Suppressor macrophage treated with lipopolysaccharide for 1 hour (primary cell): ENCODE measurements at regions not wholly inside any gene's neighbourhood (a gene's known extent, or its start where the extent isn't known, plus 50 kb on each side); places are given as distances from the start of the nearest gene placed in this dataset.
"Not testable (repeated sequence)": the region's sequence is repeated elsewhere in the genome, so short reads cannot be mapped to it uniquely, and the experiment has no call there.

Source experiments
- DNase-seq, 3 donors: peaks; one replicate each; pipeline ENCODE4 v3.0.0-alpha.2; 2020 to 2022

DNA sequence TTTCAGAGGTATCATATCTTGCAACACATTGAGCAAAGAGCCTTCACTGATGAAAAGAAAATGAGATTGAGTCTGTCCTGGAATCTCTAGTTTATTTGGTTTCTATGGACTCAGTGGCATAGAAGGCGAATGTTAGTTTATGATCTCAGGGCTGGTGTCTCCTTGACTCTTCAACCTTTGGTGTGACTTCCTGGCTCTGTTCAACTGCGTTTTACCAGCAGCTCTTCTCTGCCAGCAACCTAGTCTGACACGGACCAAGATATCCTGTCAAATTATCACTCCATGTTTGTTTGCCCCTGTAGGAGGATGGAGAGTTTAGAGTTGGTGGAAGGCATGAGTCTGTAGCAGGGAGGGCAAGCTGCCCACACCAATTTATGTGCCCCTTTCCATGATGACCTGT, 82.9 kb upstream of the TBC1D5 start:
- DNase-seq, result no peak

DNA sequence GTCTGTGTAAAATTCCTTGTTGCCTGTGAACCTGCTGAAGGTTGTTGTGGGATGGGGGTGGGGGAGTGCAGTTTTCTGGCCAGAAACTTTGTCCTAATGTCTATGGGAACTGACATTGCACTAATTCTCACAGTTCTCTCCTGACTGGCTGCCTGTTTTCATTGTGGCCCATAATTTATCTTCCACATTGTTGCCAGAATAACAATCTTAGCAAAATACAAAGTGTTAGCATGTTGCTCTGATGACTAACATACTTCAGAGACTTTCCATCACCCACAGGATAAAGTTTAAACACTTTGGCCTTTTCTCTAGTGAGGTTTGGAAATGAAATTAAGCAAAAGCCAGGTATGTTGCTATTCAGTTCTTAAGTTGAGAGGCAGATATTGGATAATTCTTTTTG, 81.4 kb upstream of the TBC1D5 start:
- DNase-seq, result no peak

- no peak for DNase-seq
These were observed 80.6 kb upstream of the TBC1D5 start for GRCh38 chr3:17823036-17823435.

DNA sequence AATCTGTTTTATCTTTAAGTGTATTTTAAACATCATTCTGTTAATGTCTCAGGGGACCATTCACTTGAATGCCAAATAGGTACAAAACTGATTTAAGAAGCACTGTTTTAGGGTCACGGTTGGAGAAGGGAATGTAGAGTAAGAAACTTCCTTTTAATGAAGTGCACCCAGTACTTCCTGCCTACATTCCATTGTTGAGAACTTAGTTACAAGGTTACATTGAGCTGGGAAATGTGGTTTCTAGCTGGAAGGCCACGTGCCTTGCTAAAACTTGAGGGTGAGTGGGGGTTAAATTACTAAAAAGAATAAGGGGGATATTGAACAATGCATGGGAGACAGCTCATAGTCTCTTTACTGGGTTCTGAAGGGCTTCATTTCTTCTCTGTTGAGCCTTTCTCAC, 78.3 kb upstream of the TBC1D5 start:
- DNase-seq, result no peak

DNA sequence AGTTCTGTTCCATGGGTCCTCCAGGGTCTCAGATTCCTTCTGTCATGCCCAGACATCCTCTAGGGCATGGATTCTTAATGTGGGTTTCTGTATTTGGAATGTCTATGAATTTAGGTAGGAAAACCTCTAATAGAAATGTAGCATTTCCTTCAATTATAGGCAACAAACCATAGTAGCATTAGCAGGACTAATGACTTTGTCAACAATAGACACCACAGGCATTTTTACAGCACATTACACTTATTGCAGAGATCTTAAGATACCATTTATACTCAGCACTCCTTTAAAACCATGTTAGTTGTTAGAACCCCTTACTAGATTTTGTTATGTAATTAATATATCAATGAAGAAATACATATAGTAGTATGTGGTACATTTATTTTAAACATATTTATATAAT, 77.8 kb upstream of the TBC1D5 start:
- DNase-seq, result no peak

GRCh38 chr3:17817973-17818372, 75.5 kb upstream of the TBC1D5 start:
- not testable (repeated sequence) for DNase-seq

GRCh38 chr3:17817545-17817944, 75.1 kb upstream of the TBC1D5 start:
- DNase-seq, result no peak

DNA sequence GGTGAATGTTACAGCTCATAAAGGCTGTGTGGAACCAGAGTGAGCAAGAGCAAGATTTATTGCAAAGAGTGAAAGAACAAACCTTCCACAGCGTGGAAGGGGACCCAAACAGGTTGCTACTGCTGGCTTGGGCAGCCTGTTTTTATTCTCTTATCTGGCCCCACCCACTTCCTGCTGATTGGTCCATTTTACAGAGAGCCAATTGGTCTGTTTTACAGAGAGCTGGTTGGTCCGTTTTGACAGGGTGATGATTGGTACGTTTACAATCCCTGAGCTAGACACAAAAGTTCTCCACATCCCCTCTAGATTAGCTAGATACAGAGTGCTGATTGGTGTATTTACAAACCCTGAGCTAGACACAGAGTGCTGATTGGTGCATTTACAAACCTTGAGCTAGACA, 74.4 kb upstream of the TBC1D5 start:
- not testable (repeated sequence) for DNase-seq

DNA sequence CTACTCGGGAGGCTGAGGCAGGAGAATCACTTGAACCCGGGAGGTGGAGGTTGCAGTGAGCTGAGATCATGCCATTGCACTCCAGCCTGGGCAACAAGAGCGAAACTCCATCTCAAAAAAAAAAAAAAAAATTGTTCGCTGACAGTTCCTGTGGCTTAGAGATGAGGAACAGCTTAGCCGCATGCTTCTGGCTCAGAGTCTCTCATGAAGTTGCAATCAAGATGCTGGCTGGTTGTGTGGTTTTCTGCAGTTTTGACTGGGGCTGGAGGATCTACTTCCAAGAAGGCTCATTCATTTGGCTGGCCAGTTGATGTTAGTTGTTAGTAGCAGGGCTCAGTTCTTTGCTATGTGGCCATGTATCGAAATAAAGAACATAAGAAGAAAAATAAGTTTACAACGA, 69.9 kb upstream of the TBC1D5 start:
- DNase-seq, result not testable (repeated sequence)

DNA sequence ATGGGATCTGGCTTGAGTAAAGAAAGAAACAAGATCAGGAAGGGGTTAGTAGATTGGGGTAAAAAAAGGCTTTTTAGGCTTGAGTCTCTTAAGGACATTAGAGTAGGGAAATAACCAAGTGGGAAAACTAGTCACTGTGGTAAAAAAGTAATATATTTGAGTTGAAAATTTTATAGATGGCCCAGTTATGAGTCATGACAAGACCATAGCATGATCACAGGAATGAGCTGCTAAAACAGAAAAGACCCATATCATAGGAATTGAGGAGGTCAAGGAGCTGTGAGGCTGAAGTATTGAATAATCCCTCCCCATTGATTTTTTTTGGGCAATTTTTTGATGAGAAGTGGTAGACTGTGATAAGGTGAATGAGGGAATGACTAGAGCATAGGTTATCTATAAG, 69.2 kb upstream of the TBC1D5 start:
- DNase-seq, result no peak

GRCh38 chr3:17810759-17811158, 68.3 kb upstream of the TBC1D5 start:
- no peak for DNase-seq

- DNase-seq, result no peak
These were observed 66.6 kb upstream of the TBC1D5 start for GRCh38 chr3:17808994-17809393.

GRCh38 chr3:17806876-17807275, 64.4 kb upstream of the TBC1D5 start:
- no peak for DNase-seq

- DNase-seq, result no peak
These were observed 63.8 kb upstream of the TBC1D5 start for GRCh38 chr3:17806201-17806600.

DNA sequence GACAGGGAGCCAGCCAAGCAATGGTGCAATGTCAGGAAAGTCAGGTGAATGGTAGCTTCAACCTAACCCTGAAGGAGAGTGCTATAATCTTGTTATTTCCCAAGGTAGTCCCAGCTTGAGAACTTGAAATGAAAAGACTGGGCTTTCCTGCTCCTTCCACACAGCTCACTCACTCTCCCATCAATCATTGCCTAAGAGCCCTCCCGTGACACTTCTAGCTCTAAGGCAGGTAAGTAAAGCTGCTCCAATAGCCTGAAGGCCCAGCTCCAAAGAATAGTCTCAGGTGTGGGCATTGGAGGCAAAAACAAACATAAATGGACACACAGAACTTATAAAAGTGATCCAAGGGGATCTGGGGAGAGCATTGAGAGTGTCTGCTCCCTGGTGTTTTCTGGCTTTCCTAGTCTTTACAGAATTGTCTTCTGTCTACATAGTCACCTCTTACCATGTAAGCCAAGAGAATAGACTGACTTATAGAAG, 63.1 kb upstream of the TBC1D5 start:
- no peak for DNase-seq

DNA sequence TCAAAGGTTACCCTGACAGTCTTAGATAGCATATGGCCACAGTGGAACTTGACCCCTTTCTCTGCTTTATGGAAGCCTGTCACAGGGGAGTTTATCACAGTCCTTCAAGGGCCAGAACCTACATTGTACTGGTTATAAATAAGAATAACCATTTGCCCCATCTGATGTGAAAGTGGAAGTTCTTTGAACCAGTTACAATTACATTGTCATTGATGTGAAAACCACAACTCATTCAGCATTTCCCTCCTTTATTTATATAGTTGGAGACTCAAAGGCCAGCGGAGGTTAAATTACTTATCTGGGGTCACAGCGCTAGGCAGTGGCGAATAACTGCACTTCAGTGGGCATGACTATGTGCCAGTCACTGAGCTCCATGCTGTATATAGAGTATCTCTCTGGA, 60.5 kb upstream of the TBC1D5 start:
- no peak for DNase-seq

DNA sequence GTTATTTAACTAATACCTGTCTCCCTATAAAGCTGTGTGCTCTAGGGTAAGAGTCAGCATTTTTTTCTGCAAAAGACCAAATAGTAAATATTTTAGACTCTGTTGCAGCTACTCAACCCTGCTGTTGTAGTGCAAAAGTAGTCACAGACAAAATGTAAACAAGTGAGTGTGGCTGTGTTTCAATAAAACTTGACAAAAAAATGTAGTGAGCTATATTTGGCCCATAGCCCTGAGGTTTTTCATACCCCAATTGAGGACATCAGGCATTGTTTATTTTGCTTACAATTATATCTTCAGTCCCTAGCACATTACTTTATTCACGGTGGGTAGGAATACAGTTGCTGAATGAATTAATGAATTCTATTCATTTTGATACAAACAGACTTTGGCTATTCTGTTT, 58.7 kb upstream of the TBC1D5 start:
- no peak for DNase-seq

GRCh38 chr3:17800232-17800631, 57.8 kb upstream of the TBC1D5 start:
- no peak for DNase-seq

- no peak for DNase-seq
These were observed 56.9 kb upstream of the TBC1D5 start for GRCh38 chr3:17799312-17799711.

GRCh38 chr3:17798000-17798399, 55.6 kb upstream of the TBC1D5 start:
- no peak for DNase-seq

DNA sequence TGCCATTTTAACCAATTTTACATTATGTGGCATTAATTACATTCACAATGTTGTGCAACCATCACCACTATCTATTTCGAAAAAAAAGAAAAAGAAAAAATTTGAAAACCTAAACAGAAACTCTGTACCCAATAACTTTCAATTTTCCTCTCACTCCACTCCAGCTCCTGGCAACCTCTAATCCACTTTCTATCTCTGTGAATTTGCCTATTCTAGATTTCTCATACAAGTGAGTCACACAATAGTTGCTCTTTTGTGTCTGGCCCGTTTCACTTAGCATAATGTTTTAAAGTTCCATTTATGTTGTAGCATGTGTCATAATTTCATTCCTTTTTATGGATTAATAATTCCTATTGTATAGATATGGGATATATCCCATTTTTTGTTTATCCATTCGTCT, 53.3 kb upstream of the TBC1D5 start:
- DNase-seq, result peak in 2 of 3 donors; percentile 21 to 36

GRCh38 chr3:17795280-17795679, 52.8 kb upstream of the TBC1D5 start:
- no peak for DNase-seq

DNA sequence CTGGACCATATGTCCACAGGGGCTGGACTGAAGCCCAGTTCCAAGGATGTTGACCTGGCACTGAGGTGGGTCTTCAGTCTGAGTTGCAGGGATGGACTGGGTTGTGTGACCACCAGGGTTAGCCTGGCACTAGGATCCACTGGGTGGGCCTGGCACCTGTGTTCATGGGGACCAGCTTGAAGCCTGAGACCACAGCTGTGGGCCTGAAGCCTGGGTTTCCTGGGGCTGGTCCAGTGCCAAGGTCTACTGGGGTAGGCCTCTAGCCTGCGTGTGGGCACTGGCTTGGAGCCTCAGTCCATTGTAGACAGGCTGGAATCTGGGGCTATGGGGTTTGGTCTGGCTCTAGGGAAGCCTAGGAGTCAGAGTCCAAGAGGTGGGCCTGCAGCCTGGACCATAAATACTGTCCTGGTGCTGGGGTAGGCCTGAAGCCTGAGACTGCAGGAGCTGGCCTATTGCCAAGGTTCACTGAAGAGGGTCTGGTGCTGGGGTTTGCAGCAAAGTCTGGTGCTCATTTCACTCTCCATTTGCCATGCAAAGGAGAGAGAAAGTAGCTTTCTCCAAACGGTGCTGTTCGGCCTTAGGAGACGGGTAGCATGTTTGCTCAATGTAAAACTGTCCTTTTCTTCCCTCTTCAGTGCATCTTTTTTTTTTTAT, 51.2 kb upstream of the TBC1D5 start:
- DNase-seq, result no peak
